ENCODE measurements at regions not wholly inside any gene's neighbourhood (a gene's known extent, or its start where the extent isn't known, plus 50 kb on each side); places are given as distances from the start of the nearest gene placed in this dataset.

DNA sequence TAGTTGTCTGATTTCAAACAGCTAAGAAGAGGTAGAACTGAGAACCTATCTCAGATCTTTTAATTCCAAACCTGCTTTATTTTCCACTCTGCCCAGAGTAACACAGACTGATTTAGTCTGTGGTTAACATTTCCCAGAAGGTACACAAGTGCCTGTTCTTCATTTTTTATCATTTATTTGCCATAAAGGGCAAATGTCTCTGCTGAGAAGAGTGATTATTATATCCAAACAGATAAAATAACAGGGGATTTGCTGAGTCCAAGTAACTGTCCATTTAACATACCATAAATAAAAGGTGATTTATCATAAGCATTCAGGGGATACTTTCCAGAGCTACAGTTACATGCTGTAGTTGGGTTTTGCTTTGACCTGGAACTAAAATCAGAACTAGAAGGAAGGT, 617.7 kb downstream of the MBD2 start:
- TF ChIP-seq CTCF (IDR thresholded peaks at IDR 0.05) = no peak
- no peak for TF ChIP-seq POLR2A (IDR thresholded peaks at IDR 0.05)
